T-helper 2 cell (primary cell): ENCODE measurements at regions not wholly inside any gene's neighbourhood (a gene's known extent, or its start where the extent isn't known, plus 50 kb on each side); places are given as distances from the start of the nearest gene placed in this dataset.

Source experiments
- DNase-seq, 5 experiments: peaks; one replicate each; pipeline versions ENCODE4 v3.0.0 to v3.0.0-alpha.2; 2012 to 2022

DNA sequence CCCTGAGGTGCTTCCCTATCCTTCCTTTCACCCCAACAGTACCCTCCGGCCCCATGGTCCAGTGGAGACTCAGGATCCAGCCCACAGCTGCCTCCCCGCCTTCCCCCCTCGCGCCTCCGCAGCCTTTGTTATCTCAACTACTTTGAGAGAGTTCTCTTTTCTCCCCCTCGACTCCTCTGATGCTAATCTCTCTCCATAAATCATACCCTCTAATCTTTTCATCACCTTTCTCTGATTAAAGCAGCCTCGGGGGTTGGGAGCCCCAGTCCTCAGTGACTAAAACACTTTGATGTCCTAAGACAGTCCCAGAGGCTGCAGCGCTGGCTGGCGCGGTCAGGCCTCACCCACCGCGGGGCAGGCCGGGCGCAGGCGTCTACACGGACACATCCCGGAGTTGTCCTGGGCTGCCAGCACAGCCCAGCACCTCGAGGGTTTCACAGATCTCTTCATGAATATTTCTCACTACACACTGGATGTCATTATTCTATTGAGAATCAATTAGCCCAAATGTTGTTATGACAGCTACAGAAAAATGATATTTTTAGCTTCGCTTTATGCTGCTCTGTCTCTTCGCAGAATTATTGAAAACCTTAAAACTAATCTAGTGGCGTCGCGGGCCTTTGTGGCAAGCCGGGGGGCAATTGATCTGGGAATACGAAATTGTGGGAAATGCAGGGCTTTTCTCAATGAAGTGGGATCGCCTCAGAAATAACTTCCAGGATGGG is 289.5 kb downstream of the RRAGC start:
- DNase-seq = no peak

DNA sequence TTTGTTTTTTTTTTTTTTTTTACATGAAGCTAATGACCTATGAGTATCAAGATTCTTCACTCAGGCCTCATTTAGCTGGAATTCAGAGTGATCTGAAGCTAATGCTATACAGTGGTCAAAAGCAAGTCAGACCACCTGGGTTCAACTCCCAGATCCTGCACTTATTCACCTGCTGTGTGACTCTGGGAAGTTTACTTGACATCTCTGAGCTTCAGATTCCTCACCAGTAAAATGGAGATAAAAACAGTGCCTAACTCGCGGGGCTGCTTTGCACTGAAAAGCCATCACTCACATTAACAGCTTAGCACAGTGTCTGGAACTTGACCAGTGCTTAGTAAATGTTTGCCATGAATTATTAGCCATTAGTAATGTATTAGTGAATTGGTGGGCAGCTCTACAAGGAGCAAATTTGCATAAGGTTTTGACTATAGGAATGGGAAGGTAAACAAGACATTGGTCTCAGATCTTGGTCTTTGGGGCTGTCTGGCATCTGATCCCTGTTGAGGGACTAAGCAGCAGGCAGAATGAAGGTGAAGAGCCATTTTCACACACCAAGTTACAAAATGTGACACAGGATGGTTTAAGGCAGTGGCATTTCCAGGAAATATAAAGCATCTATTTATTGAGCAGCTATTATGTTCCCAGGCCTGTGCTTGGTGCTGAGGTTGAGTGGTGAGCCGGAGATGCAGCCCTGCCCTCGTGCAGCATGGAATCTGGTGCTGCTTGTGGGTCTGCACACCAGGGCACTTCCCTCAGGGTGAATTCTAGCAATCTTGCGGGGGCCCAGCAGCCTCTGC is 291.3 kb downstream of the RRAGC start:
- no peak for DNase-seq

DNA sequence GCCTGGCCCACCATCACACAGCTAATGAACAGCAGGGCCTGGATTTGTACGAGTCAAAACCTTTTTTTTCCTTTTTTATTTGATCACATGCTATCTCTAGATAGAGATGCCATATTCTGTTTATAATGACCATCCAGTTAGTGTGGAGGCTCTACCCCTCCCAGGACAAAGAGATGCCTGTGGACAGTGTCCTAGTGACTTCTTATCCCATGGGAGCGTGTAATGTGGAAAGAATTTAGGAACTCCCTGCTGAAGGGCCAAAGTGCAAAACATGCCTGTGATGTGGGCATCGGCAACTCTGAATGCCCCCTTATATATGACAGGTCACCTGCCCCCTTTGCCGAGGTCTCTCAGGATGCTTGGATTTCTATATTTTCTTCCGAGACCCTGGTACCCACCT is 292.2 kb downstream of the RRAGC start:
- no peak for DNase-seq

DNA sequence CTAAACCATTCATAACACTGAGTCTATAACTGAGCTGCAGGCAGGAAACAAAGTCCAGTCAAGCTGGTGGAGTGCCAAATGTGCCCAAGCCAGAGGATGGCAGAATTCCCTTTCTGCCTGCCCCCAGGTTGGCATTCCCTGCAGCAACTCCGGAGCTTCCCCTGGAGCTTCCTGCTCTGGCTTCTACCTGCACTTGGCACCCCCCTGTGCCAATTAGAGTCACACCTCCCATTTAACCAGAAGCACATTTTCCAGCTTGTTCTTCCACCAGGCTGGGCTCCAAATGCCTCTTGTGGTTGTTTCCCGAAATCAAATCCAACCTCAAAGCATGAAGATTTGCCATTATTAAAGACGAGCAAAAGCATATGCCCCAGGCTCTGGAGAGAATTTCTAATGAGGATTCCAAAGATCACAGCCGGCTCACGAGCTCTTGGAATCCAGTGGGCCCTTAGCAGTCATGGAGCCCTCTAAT is 294.5 kb downstream of the RRAGC start:
- DNase-seq = no peak

DNA sequence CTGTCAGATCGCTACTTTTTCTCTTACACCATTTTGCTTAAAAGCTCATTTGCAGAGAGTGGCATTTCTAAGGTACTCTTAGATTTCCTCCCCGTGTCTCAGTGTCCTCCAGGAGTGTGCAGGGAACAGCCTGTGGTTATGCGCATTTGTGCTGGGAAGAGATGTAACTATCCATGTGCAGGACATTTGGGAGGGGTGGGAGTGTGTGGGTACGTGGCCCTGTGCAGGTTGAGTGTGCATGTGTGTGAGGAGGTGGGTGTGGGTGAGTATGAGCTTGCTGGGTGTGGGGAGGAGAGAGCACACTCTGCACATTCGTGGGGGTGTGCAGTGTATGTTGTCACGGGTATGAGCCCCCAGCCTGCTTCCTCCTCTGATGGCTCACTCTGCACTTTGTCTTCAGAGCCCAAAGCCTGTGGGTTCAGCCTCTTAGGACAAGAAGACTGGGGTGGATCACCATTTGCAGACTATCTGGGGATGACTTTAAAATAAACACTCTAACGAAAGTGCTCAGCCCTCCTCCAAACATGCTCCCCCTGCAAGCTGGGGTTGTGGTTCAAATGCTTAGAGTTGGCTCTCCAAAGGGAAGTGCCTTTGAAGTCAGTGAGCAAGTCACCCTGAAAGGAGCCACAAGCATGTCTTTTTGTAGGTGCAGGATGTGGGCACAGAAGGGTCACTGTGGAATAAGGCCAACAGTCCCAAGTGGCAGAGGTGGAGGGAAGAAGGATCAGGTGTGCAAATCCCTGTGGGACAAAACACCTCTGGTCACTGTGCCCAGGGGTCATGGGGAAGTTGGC is 295.4 kb downstream of the RRAGC start:
- peak in 1 of 5 experiments; percentile 12 for DNase-seq

DNA sequence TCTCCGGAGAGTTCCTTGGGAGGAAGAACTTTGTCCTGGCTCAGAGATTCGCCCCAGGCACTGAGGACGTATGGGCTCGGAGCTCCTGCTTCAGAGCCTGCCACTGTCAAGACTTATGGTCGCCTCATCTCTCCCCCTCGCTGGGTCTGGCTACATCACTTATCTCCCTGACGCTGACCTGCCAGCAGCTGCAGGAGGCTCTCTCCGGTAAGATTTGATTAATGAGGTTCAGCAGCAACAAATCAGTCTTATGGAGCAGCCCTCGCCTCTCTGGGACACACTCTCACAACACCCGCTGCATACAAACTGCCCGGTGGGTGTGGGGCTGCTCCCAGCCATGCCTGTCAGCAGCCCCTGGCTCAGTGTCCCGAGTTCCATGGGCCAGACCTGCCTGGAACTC is 297.8 kb downstream of the RRAGC start:
- no peak for DNase-seq

DNA sequence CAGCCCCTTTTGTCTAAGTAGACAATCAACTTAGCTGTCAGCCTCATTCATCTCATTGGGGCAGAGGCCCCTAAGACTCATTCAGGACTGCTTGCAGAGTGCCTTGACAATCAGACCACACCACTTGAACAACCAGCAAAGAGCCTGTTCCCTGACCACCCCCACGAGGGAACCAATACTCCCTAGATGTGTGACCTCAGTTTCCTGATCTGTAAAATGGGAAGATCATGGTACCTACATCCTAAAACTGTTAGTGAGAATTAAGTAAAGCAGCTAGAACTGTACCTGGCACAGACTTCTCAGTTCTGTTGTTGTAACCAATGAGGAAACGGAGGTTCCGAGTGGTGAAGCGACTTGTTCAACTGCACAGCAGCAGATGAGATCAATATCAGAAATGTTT is 298.5 kb downstream of the RRAGC start:
- DNase-seq = no peak

DNA sequence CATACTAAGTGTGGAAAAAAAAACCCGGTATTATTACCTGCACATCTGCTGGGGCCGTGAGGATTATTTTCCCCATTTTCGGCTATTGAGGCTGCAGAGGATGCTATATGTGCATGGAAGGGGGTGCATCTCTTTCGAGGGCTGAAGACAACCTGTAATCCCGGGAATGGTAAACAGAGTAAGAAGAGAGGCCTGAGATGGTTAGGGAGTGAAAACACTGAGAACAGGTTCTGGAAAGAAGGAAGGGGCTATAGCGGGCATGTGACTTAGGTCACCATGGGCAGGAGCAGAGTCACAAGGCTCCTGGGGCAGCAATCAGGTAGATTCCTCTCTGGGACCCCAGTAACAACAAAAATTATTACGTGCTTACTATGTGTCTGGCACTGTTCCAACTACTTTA is 299.1 kb downstream of the RRAGC start:
- DNase-seq = no peak

DNA sequence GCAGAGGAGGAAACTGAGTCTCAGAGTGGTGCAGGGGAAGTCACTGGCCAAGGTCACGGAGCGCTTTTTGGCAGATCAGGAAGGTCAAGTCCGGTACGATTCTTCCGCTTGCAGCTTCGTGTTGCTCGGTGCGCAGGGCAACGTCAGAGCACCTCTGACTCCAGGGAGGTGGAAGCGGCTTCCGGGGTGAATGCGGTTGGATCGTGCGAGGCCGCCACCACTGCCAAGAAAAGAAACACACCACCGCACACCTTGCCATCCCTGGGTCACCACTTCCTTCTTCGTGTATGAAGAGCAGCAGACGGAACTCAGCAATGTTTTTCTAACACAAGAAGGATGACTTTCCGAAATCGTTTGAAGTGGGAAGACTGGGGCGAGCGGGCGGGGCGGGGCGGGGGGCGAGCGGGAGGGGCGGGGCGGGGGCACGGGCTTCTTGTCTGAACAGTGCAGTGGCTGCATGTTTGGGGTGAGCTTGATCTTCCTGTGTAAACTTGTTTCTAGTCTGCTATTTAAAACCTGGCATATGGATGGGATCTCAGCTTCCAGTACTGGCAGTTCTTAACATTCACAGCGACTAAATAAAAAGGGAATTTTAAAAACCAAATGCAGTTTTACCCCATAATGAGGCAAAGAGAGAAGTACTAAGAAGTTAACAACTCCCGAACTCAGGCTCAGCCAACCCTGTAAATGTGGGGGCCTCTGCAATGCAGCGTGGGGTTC is 300.0 kb downstream of the RRAGC start:
- DNase-seq = peak; percentile 31 to 96 (median 71)

DNA sequence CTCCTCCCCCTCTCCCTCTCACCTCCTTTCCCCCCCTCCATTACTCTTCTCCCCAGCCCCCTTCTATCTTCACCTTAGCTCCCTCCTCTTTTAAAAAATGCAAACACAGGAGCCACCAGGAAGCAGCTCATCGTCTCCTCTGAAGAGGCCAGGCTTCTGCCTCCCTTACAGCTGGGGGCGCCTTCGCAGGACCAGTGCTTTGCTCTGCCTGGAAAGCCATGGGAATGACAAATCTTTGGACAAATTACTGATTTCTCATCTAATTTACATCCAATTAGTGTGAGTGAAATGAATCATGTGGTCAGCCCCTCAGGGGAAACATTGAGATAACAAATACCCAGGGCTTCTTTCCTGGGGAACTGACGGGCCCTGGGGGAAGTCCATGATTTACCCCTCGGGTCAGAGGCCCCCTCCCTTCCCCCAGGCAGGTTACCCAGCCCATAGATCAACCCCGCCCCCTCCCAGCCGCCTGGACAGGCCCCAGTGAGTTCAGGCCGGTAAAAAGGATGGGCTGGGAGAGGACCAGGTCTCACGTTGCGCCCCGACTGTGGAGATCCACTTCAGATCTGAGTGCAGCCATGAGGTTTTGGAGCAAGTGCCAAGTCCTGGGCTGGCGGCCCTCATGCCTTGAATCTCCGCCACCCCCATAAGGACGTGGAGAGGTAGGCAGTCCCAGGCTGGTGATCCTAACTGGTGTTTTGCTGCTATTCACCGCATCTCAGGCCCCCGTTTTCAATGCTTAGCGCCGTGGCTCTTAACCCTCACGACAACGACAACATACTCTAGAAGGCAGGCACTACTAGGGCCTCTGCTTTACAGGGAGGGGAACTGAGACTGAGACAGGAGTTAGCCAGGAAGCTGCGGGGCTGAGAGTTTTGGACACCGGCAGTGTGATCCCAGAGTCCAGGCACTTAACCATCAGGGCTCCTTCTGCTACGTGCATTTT is 300.8 kb downstream of the RRAGC start:
- no peak for DNase-seq

DNA sequence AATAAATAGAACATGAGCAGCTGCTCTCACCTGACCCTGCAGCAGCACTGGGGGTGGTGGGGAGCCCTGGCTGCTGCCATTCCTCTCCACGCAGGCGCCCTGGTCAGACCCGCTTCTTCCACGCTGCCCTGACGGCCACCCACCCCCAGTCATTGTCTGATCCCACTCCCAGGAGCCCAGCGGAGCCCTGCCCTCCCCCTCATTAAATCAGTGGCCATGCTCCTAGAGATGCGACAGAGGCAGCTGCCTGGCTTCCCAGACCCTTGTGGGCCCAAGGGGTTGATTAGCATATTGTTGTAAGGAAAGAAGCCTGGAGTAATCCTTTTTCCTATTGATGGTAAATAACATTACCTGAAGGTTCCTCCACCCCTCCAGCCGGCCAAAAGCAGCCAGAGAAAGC is 301.5 kb downstream of the RRAGC start:
- DNase-seq = no peak

DNA sequence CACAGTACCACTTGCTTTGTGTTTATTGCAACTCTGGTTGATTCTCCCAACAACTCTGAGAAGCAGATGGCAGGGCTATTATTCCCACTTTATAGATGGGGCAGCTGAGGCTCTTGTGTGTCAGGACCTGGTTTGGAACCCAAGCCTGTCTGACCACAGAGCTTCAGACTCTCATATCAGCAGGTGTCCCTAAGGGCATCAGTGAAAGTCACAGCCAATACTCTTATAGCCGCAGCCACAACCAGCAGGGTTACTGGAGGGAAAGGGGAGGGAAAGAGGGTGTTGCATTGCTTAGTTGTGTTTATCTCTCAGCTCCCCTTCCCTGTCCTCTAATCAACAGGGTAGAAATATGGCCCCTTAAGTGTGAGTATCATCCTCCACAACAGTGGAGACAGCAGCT is 304.0 kb downstream of the RRAGC start:
- DNase-seq = no peak

DNA sequence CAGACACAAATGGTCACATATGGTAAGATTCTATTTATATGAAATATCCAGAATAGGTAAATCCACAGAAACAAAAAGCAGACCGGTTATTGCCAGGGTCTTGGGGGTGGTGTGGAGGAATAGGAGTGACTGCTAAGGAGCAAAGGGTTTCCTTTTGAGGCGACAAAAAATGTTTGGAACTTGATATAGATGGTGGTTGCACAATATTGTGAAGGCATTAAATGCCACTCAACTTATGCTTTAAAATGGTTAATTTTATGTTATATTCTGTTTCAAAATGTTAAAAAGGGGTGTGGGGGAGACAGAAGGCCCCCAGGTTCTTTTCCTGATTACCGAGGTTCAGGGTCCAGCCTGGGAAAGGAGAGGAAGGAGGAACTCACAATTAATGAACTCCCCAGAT is 304.4 kb downstream of the RRAGC start:
- DNase-seq = no peak

DNA sequence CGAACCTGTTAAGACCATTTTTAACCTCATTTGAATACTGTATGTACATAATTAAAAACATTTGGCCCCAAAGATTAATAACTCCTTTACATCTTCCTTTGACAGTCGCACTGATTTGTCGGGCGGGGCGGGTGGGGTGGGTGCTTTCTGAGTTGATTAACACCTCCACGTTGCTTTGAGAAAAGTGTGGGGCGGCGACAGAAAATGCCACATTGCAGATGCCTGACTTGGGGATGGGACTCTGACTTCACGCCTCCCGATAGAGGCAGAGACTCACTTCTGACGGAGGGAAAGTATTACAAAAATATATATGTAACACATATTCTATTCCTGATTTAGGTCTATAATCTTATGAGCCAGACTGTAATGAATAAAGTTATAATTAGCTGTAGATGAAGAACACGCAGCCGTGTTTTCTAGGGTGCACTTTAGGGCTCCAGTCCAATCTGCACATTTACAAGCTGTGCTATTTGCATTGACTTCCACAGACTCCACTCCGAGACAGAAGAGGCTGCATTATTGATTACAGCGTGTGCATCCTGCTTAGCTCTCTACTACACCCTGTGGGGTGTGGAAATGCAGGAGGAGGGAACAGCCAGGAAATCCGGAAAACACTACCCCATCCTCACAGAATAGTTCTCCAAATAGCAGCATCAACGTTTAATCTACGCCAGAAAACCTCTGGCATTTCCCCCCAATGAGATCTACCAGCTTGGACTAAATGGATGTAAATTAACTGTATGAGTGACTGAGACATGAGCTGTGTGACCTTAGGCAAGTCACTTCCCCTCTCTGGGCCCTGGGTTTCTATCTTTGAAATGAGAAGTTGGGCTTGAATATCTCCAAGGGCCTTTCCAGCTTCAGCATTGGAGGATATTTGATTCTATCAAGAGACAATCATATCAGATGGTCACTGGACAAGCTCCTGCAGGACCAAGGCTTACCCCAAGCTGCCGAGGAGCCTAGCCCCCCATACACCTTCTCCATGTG is 308.0 kb downstream of the RRAGC start:
- DNase-seq = no peak

DNA sequence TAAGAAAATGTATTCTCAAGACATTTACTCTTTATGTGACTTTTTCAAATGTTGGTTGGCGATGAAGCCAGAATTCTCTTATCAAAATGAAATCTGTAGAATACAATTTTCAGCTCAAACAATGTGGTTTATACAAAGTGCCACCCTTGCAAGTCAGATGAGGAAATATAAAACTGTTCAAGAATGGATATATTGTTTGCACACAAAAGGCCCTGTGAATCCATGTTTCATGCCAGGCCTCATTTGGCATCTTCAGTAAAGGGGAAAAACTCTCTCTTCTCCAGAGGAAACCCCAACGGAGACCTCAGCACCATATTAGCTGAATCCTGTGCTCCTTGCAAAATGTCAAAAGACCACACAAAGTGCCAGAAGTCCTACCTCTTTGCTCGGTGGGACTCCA is 310.4 kb downstream of the RRAGC start:
- DNase-seq = no peak

DNA sequence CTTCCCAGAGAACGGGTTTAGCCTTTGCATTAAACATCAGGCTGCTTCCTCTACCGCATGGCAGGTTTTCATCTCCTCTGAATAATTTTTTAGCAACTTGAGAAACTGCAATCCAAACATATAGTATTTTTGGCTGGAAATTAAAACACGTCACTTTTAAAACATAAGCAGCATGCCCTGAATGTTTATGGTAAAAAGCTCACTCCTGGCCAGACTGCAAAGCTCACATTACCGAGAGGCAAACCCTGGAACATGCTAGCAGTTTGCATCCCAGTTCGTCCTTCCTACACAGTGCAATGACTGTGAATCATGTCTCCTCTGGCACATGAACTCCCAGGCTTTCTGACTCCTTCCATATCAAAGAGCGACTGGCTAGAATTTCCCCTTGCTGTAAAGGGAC is 312.3 kb downstream of the RRAGC start:
- DNase-seq = no peak

DNA sequence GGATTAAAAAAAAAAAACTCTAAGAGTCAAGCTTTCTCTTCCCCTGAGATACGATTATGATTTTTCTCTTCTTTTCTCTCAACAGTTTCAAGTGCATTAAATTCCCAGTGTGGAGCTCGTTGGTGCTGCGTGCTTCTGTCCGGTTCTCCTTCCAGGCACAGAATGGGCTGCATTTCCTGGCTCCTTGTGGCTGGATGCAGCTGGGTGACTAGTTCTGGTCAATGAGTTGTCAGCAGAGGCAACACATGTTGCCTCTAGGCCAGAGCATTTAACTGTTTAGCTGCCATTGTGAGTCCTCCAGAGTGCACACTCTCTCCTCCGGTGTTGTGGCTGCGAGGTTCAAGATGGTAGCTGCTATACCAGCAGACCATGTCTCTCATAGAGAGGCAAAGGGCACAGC is 312.9 kb downstream of the RRAGC start:
- no peak for DNase-seq

DNA sequence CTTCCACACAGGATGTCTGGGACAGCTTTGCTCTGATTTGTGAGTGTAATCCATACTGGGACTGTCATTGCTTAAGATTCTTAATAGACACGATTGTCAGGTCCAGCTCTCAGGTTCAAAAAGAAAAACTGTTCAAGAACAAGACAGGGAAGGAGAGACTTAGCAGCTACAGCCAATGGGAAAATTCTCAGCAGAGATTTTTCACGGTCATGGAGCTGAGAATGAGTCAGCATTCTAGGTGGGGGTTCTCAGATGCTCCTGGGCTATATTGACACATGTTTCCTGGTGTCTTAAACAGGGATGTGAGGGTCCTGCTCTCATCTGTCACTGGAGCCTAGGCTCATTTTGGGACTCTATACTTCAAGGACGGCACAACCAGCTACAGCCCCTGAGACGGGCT is 318.3 kb downstream of the RRAGC start:
- DNase-seq = no peak

DNA sequence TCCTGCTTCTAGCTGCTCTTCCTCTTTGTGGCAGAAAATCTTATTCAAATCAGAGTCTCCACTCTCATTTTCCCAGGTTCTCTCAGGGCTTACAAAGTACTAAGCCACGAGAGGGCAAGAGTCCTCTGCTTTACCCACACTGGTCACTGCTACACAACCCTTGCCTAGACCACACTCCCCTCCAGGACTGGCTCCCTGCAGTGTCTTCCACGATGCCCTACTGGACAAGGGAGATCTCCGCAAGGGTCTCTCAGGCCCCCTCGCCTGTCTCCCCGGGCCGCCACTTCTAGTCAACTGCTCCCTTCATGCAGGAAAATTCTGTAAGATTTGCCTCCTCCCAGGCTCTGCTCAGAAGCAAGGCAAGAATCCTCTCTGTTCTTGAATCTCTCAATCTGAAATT is 319.6 kb downstream of the RRAGC start:
- DNase-seq = no peak

DNA sequence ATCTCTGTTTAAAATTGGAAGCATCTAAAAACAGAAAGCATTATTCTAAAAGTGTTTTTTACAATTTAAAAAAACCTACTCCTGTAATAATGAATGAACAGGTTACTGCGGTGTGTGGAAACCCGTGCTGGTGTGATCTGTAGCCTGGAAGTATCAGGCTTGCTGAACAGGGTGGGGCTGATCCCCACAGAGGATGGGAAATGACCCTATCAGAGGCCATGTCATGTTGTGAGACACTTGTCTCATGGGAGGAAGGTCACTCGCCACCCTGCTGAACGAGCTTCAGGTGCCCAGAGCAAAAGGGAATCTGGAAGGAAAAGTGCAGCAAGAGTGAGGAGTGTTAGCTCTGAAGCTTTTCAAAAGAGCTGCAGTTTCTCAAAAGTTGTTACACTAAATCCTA is 320.7 kb downstream of the RRAGC start:
- no peak for DNase-seq
